ENCODE measurements at regions not wholly inside any gene's neighbourhood (a gene's known extent, or its start where the extent isn't known, plus 50 kb on each side); places are given as distances from the start of the nearest gene placed in this dataset.

GRCh38 chr9:105975886-105976645, 281.7 kb downstream of the TMEM38B start:
- no peak for DNase-seq
- Histone ChIP-seq H3K4me3 (ENCODE audit: insufficient read depth in 1 of 2, low read depth in 1 of 2, low read length in 2 of 2) (peak overlapping the region in 1 of 2 experiments; percentile 26), H3K9ac (ENCODE audit: low read length) (no peak overlapping the region), H3K18ac (ENCODE audit: low read depth in 1 of 2, low read length in 2 of 2) (no peak overlapping the region), H3K4me1 (ENCODE audit: control insufficient read depth, insufficient read depth, low read depth, low read length) (no peaks in the 10 kb centered on the region), H3K27me3 (ENCODE audit: control insufficient read depth in 1 of 2, insufficient read depth in 1 of 2, low read length in 2 of 2) (peaks cover 0 to 19% of the 10 kb centered on the region in 2 experiments), H2BK12ac (ENCODE audit: low read length in 2 of 2) (no peak overlapping the region), H2BK120ac (ENCODE audit: low read depth, low read length) (no peak overlapping the region), H2BK15ac (ENCODE audit: low read depth, poor library complexity, severe bottlenecking) (no peak overlapping the region), H3K9me3 (ENCODE audit: control insufficient read depth, low read length) (no peaks in the 10 kb centered on the region), H3K27ac (ENCODE audit: low read length, poor library complexity, severe bottlenecking) (no peak overlapping the region), H2AFZ (ENCODE audit: low read depth, low read length) (no peak overlapping the region), H2BK5ac (ENCODE audit: low read depth, low read length, poor library complexity, severe bottlenecking) (no peak overlapping the region), H3K4me2 (ENCODE audit: low read length, poor library complexity, severe bottlenecking) (no peak overlapping the region), H3K79me1 (replicated peaks; ENCODE audit: low read length, poor library complexity, severe bottlenecking) (no peaks in the 10 kb centered on the region), H2AK5ac (ENCODE audit: low read length, severe bottlenecking) (no peak overlapping the region), H4K8ac (ENCODE audit: low read length) (no peak overlapping the region), H4K91ac (ENCODE audit: low read length) (no peak overlapping the region), H3K36me3 (ENCODE audit: control insufficient read depth in 1 of 2, insufficient read depth in 2 of 2, low read depth in 1 of 2, low read length in 2 of 2) (no peaks in the 10 kb centered on the region), H3K14ac (ENCODE audit: low read length in 2 of 2) (no peak overlapping the region), H3K23ac (ENCODE audit: low read length in 2 of 2) (no peak overlapping the region), H3K4ac (ENCODE audit: low read depth in 1 of 2, low read length in 2 of 2) (no peak overlapping the region)
- WGBS = 87% methylated on average over 14 of the region's 14 CpGs

DNA sequence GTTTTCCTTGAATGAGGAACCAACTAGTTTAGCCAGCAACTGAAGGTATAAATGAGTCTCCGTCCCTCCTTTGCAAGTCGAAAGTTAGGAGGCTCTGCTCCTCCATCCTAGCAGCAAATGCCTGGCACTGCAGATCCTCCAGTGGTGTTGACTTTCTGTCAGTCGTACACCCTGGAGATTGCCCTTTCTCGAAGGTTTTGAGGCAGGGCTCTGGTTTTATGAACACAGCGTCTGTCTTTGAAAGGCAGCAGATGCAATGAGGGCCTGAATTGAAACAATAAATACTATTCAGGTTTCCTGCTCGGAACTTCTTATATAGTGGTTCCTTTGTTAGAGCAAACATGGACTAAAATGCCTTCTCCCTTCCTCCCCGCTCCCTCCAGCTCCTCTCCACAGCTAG, 284.0 kb downstream of the TMEM38B start:
- H3K27ac ChIP-seq (ENCODE audit: low read length, poor library complexity, severe bottlenecking) = no peak overlapping the region
- H3K36me3 ChIP-seq (ENCODE audit: control insufficient read depth in 1 of 2, insufficient read depth in 2 of 2, low read depth in 1 of 2, low read length in 2 of 2) = no peaks in the 10 kb centered on the region
- no peak overlapping the region for H3K9ac ChIP-seq (ENCODE audit: low read length)
- no peak overlapping the region for H2BK12ac ChIP-seq (ENCODE audit: low read length in 2 of 2)
- WGBS = 58% methylated on average over 4 of the region's 7 CpGs
- H3K4me1 ChIP-seq (ENCODE audit: control insufficient read depth, insufficient read depth, low read depth, low read length) = no peaks in the 10 kb centered on the region
- no peak overlapping the region for H2BK15ac ChIP-seq (ENCODE audit: low read depth, poor library complexity, severe bottlenecking)
- no peaks in the 10 kb centered on the region for H3K79me1 ChIP-seq (replicated peaks; ENCODE audit: low read length, poor library complexity, severe bottlenecking)
- DNase-seq = no peak
- no peak overlapping the region for H2AK5ac ChIP-seq (ENCODE audit: low read length, severe bottlenecking)
- H3K4me2 ChIP-seq (ENCODE audit: low read length, poor library complexity, severe bottlenecking) = no peak overlapping the region
- H3K4me3 ChIP-seq (ENCODE audit: insufficient read depth in 1 of 2, low read depth in 1 of 2, low read length in 2 of 2) = no peak overlapping the region
- H3K4ac ChIP-seq (ENCODE audit: low read depth in 1 of 2, low read length in 2 of 2) = no peak overlapping the region
- H2AFZ ChIP-seq (ENCODE audit: low read depth, low read length) = no peak overlapping the region
- H3K27me3 ChIP-seq (ENCODE audit: control insufficient read depth in 1 of 2, insufficient read depth in 1 of 2, low read length in 2 of 2) = peaks cover 0 to 19% of the 10 kb centered on the region in 2 experiments
- no peak overlapping the region for H3K23ac ChIP-seq (ENCODE audit: low read length in 2 of 2)
- H3K9me3 ChIP-seq (ENCODE audit: control insufficient read depth, low read length) = no peaks in the 10 kb centered on the region
- no peak overlapping the region for H2BK5ac ChIP-seq (ENCODE audit: low read depth, low read length, poor library complexity, severe bottlenecking)
- no peak overlapping the region for H4K8ac ChIP-seq (ENCODE audit: low read length)
- no peak overlapping the region for H3K14ac ChIP-seq (ENCODE audit: low read length in 2 of 2)
- H2BK120ac ChIP-seq (ENCODE audit: low read depth, low read length) = no peak overlapping the region
- H4K91ac ChIP-seq (ENCODE audit: low read length) = no peak overlapping the region
- no peak overlapping the region for H3K18ac ChIP-seq (ENCODE audit: low read depth in 1 of 2, low read length in 2 of 2)

DNA sequence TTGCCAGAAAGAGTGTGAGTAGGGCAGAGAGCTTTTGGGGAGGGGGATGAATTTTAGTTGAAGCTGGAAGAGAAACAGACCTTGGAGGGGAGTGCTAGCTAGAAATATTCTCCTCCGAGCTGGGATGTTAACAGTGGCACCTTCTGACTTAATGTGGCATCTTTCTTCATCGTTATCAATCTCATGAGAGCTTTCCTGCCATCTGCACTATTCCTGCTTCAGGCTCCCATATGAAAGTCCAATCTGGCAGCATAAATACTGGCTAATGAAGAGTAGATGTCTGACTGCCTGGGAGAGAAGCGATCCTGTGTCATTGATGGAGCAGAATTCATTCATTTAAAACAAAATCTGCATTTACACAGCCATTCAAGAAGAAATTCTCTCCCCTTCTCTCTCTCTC, 284.5 kb downstream of the TMEM38B start:
- no peak overlapping the region for H3K4me2 ChIP-seq (ENCODE audit: low read length, poor library complexity, severe bottlenecking)
- 90% methylated on average over 3 of the region's 3 CpGs for WGBS
- H3K4ac ChIP-seq (ENCODE audit: low read depth in 1 of 2, low read length in 2 of 2) = no peak overlapping the region
- H3K14ac ChIP-seq (ENCODE audit: low read length in 2 of 2) = no peak overlapping the region
- H3K18ac ChIP-seq (ENCODE audit: low read depth in 1 of 2, low read length in 2 of 2) = no peak overlapping the region
- H2AFZ ChIP-seq (ENCODE audit: low read depth, low read length) = no peak overlapping the region
- no peak overlapping the region for H3K23ac ChIP-seq (ENCODE audit: low read length in 2 of 2)
- no peak overlapping the region for H3K4me3 ChIP-seq (ENCODE audit: insufficient read depth in 1 of 2, low read depth in 1 of 2, low read length in 2 of 2)
- no peak for DNase-seq
- no peaks in the 10 kb centered on the region for H3K36me3 ChIP-seq (ENCODE audit: control insufficient read depth in 1 of 2, insufficient read depth in 2 of 2, low read depth in 1 of 2, low read length in 2 of 2)
- no peaks in the 10 kb centered on the region for H3K9me3 ChIP-seq (ENCODE audit: control insufficient read depth, low read length)
- no peak overlapping the region for H2BK15ac ChIP-seq (ENCODE audit: low read depth, poor library complexity, severe bottlenecking)
- H2AK5ac ChIP-seq (ENCODE audit: low read length, severe bottlenecking) = no peak overlapping the region
- no peaks in the 10 kb centered on the region for H3K79me1 ChIP-seq (replicated peaks; ENCODE audit: low read length, poor library complexity, severe bottlenecking)
- no peaks in the 10 kb centered on the region for H3K4me1 ChIP-seq (ENCODE audit: control insufficient read depth, insufficient read depth, low read depth, low read length)
- no peak overlapping the region for H4K8ac ChIP-seq (ENCODE audit: low read length)
- H3K27ac ChIP-seq (ENCODE audit: low read length, poor library complexity, severe bottlenecking) = no peak overlapping the region
- peaks cover 0 to 19% of the 10 kb centered on the region in 2 experiments for H3K27me3 ChIP-seq (ENCODE audit: control insufficient read depth in 1 of 2, insufficient read depth in 1 of 2, low read length in 2 of 2)
- no peak overlapping the region for H3K9ac ChIP-seq (ENCODE audit: low read length)
- no peak overlapping the region for H2BK5ac ChIP-seq (ENCODE audit: low read depth, low read length, poor library complexity, severe bottlenecking)
- H2BK12ac ChIP-seq (ENCODE audit: low read length in 2 of 2) = no peak overlapping the region
- H4K91ac ChIP-seq (ENCODE audit: low read length) = no peak overlapping the region
- no peak overlapping the region for H2BK120ac ChIP-seq (ENCODE audit: low read depth, low read length)

DNA sequence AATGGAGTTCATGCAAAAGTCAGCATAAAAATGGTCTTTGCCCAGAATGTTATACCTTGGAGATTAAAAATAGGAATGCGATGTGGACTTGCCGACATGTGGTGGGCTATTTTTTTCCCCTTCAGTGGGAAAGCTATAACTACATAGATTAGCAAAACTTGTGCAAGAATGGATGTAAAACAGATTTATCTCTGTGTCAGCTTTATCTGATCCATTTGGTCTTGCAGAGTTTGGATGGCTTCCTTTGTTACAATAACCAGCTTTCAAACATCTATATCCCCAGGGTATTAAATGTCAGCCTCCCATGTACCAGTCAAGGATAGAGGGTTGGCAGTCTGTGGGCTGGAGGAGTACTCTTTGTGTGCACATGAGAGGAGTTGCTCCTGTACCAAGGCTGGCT, 284.9 kb downstream of the TMEM38B start:
- H2AK5ac ChIP-seq (ENCODE audit: low read length, severe bottlenecking) = no peak overlapping the region
- no peak overlapping the region for H3K4me2 ChIP-seq (ENCODE audit: low read length, poor library complexity, severe bottlenecking)
- H2AFZ ChIP-seq (ENCODE audit: low read depth, low read length) = no peak overlapping the region
- 92% methylated on average over 2 of the region's 2 CpGs for WGBS
- H3K18ac ChIP-seq (ENCODE audit: low read depth in 1 of 2, low read length in 2 of 2) = no peak overlapping the region
- H3K23ac ChIP-seq (ENCODE audit: low read length in 2 of 2) = no peak overlapping the region
- H3K79me1 ChIP-seq (replicated peaks; ENCODE audit: low read length, poor library complexity, severe bottlenecking) = no peaks in the 10 kb centered on the region
- H3K9ac ChIP-seq (ENCODE audit: low read length) = no peak overlapping the region
- no peak overlapping the region for H2BK12ac ChIP-seq (ENCODE audit: low read length in 2 of 2)
- no peaks in the 10 kb centered on the region for H3K36me3 ChIP-seq (ENCODE audit: control insufficient read depth in 1 of 2, insufficient read depth in 2 of 2, low read depth in 1 of 2, low read length in 2 of 2)
- no peak overlapping the region for H2BK5ac ChIP-seq (ENCODE audit: low read depth, low read length, poor library complexity, severe bottlenecking)
- no peak overlapping the region for H4K8ac ChIP-seq (ENCODE audit: low read length)
- no peak overlapping the region for H3K14ac ChIP-seq (ENCODE audit: low read length in 2 of 2)
- no peak overlapping the region for H4K91ac ChIP-seq (ENCODE audit: low read length)
- no peaks in the 10 kb centered on the region for H3K4me1 ChIP-seq (ENCODE audit: control insufficient read depth, insufficient read depth, low read depth, low read length)
- no peak overlapping the region for H3K27ac ChIP-seq (ENCODE audit: low read length, poor library complexity, severe bottlenecking)
- H3K9me3 ChIP-seq (ENCODE audit: control insufficient read depth, low read length) = no peaks in the 10 kb centered on the region
- H2BK120ac ChIP-seq (ENCODE audit: low read depth, low read length) = no peak overlapping the region
- H3K4ac ChIP-seq (ENCODE audit: low read depth in 1 of 2, low read length in 2 of 2) = no peak overlapping the region
- DNase-seq = no peak
- H3K27me3 ChIP-seq (ENCODE audit: control insufficient read depth in 1 of 2, insufficient read depth in 1 of 2, low read length in 2 of 2) = peaks cover 0 to 19% of the 10 kb centered on the region in 2 experiments
- no peak overlapping the region for H2BK15ac ChIP-seq (ENCODE audit: low read depth, poor library complexity, severe bottlenecking)
- H3K4me3 ChIP-seq (ENCODE audit: insufficient read depth in 1 of 2, low read depth in 1 of 2, low read length in 2 of 2) = no peak overlapping the region

Measured in mesenchymal stem cell (in vitro differentiated cells and primary cell).